Spleen (tissue), 7 donors: ENCODE measurements at regions not wholly inside any gene's neighbourhood (a gene's known extent, or its start where the extent isn't known, plus 50 kb on each side); places are given as distances from the start of the nearest gene placed in this dataset.

Experiments used
- POLR2A ChIP-seq, 3 donors: fragments of 450-650 bp; IDR thresholded peaks; one replicate each; pipeline ENCODE4 v1.5.1; 2017; ENCODE audit warnings: antibody characterized with exemption in 3 of 3, mild to moderate bottlenecking in 1 of 3
- POLR2AphosphoS5 ChIP-seq, 3 donors: sonication (generic); formaldehyde crosslinking; IDR thresholded peaks; one replicate each; pipeline ENCODE4 v1.5.1; 2017; ENCODE audit warnings: antibody characterized with exemption in 3 of 3
- TF ChIP-seq, protein P1 (sequence below), 11 experiments: fragments of 200-600 bp in 7 of 11; fragments of 450-650 bp in 4 of 11; sonication (generic) in 4 of 11; IDR thresholded peaks in 8 of 11; conservative IDR thresholded peaks in 3 of 11; 1 replicate in 7 of 11; 2 replicates in 4 of 11; pipeline versions ENCODE4 v1.4.0 to v1.8.0; 2016 to 2021; ENCODE audit warnings: antibody characterized with exemption in 11 of 11, inconsistent platforms in 4 of 11, mild to moderate bottlenecking in 1 of 11
- donor health status: DM: no; HTN: no; CAD: no; lungs with moderate emphysema.
- donor health status: DM: no; HTN: no; CAD: no.
- donor health status: DM: no; HTN: no; CAD: no.

DNA sequence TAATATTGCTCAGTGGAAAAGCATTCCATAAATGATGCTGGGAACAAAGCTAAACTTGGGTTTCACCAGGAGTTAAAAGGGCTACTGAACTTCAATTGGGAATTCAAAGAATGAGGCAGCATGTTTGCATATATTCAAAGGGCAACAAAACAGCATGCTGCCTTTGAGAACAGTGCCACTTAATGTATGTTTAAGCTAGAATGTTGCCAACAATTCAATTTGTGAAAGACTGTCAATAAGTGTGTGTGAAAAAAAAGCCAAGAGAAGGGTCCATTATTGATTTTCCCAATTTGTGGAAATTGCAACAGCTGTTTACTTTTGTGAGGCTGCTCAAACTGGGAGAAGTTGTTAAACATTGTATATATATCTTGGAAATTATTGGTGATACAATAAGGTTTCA lies 701.9 kb upstream of the ACTRT1 start:
- TF ChIP-seq, protein P1, sequence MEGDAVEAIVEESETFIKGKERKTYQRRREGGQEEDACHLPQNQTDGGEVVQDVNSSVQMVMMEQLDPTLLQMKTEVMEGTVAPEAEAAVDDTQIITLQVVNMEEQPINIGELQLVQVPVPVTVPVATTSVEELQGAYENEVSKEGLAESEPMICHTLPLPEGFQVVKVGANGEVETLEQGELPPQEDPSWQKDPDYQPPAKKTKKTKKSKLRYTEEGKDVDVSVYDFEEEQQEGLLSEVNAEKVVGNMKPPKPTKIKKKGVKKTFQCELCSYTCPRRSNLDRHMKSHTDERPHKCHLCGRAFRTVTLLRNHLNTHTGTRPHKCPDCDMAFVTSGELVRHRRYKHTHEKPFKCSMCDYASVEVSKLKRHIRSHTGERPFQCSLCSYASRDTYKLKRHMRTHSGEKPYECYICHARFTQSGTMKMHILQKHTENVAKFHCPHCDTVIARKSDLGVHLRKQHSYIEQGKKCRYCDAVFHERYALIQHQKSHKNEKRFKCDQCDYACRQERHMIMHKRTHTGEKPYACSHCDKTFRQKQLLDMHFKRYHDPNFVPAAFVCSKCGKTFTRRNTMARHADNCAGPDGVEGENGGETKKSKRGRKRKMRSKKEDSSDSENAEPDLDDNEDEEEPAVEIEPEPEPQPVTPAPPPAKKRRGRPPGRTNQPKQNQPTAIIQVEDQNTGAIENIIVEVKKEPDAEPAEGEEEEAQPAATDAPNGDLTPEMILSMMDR (IDR thresholded peaks at IDR 0.05 in 8 of 11, conservative IDR thresholded peaks at IDR 0.05 in 3 of 11) = no peak
- TF ChIP-seq POLR2A (IDR thresholded peaks at IDR 0.05) (no peak), POLR2AphosphoS5 (IDR thresholded peaks at IDR 0.05) (no peak)
